Medulla oblongata (tissue), 1 donor: ENCODE measurements at regions not wholly inside any gene's neighbourhood (a gene's known extent, or its start where the extent isn't known, plus 50 kb on each side); places are given as distances from the start of the nearest gene placed in this dataset.
A peak's percentile ranks its signal among the peaks of the same experiment; 100 is the strongest.

Source experiments
- DNase-seq: peaks from one replicate; pipeline ENCODE4 v3.0.0-alpha.2; 2015; ENCODE audit errors: extremely low spot score

DNA sequence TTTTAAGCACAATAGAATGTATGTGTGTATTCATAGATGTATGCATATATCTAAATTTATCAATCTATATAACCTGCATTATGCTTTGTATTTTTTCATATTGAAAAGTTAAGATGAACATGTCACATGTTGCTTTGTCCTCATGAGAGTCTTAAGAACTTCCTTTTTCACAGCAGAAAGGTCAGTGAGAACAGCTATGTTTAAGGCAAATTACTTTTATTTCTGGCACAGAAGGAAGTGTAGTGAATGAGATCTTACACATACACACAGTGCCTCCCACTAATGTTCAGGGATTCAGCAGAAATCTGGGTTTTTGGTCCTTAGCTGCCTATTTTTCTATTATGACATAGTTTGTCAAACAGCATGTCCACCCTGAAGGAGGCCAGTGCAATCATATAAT is 134.8 kb downstream of the TMEM26 start:
- DNase-seq, result no peak

- DNase-seq, result no peak
Measured at GRCh38 chr10:61317706-61318105, 135.5 kb downstream of the TMEM26 start.

DNA sequence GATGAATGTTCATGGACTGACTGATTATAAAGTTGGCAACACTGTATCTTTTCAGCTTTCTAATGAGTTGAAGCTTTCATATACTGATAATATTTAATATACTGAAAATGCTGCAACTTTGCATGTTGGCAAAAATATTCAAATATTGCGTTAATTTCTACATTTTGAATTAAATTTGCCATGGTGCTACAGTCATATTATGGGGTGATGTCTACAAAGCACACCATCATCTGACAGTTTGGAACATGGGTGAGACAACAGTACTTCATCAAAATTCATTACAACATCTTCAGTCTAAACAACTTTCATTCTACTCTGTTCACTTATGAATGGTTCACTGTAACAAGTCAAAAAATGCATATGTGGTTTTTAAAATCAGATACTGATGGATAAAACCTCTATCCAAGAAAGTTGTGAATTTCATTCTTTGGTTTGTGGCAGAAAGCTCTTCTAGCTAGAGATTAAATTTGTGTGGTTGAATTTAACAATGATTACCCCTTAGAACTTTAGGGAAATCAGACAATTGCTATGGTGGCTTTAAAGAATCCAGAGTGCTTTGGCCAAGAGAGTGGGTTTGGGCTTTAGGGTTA is 136.4 kb downstream of the TMEM26 start:
- DNase-seq, result no peak

GRCh38 chr10:61314273-61314672 is 138.9 kb downstream of the TMEM26 start:
- DNase-seq, result no peak

DNA sequence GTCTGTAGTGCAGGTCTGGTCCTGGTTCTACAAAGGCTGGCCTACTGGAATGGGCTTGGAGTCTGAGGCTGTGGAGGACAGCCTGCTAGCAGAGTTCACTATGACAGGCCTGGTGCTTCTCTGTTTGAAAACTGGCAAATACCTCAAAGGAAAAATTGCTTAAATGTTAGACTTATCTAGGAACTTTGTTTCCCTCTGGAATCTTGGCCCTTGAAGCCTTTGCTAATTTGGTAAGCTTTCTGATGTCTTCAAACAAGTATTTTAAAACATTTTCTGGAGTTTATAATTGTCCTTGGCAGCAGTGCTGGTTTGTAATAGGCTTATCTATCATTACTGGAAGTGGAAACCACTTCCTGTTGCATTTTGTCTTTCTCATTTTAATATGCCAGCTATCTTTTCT is 139.7 kb downstream of the TMEM26 start:
- DNase-seq, result no peak

DNA sequence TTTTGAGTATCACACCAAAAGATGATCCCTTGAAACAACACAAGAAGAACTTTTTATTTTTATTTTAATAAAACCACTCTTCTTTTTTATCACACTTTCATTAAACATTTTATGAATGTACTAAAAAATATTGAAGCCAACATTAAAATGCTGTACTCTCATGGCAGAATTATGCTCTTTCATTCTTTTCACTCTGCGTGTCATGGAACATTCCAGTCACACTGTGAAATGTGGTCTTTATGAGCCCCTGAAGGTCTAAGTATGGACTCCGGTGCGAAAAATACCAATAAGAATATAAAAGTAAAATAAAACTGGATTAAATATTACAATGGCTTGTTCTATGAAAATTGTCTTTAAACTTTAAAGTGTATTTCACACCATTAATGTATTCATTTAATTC is 148.4 kb downstream of the TMEM26 start:
- no peak for DNase-seq

- no peak for DNase-seq
Measured at GRCh38 chr10:61302124-61302523, 151.1 kb downstream of the TMEM26 start.

GRCh38 chr10:61301575-61301974 is 151.6 kb downstream of the TMEM26 start:
- no peak for DNase-seq

GRCh38 chr10:61299841-61300240 is 153.3 kb downstream of the TMEM26 start:
- DNase-seq, result no peak

DNA sequence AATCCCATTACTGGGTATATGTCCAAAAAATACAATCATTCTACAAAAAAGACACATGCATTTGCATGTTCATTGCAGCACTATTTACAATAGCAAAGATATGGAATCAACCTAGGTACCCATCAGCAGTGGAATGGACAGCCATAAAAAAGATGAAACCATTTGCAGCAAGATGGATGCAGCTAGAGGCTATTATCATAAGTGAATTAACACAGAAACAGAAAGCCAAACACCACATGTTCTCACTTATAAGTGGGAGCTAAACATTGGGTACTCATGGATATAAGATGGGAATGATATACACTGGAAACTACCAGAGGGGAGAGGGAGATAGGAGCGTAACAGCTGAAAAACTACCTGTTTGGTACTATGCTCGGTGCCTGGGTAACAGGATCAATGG is 154.0 kb downstream of the TMEM26 start:
- no peak for DNase-seq

- DNase-seq, result no peak
Measured at GRCh38 chr10:61298194-61298593, 155.0 kb downstream of the TMEM26 start.

DNA sequence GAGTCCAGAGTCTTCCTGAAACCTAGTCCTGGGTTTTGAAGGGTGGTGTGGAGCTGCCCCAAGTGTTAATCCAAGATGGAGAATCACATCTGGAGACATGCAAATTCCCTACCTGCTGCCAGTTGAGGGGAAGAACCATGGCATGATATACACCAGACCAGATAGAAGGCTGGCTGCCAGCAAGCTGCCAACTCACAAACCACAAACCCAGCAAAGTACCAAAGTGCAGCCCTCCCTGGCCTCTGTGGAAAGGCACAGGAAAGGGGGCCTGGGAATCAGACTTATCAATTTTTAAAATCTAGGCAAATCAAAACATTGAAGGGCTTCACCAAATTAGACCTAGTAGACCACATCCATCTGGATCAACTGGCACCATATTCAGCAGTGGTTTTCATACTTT is 157.0 kb downstream of the TMEM26 start:
- no peak for DNase-seq

DNA sequence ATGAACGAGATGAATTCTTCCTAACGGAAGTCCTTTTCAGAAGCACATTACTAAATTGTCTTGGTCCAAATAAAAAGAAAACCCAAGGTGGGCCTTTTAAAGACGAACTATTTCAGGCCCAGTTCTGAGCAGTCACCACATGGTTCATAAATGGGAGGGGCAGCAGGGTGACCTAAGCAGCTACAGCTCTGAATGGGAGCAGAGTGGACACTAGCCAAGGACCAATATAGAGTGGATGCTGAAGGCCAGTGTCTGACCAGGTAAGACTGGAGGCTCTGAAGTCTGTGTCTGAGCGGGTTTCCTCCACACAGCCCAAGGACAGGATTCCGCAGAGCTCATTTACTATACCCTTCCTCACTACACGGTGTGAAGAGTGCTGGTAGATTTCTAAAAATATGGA is 159.1 kb downstream of the TMEM26 start:
- no peak for DNase-seq

DNA sequence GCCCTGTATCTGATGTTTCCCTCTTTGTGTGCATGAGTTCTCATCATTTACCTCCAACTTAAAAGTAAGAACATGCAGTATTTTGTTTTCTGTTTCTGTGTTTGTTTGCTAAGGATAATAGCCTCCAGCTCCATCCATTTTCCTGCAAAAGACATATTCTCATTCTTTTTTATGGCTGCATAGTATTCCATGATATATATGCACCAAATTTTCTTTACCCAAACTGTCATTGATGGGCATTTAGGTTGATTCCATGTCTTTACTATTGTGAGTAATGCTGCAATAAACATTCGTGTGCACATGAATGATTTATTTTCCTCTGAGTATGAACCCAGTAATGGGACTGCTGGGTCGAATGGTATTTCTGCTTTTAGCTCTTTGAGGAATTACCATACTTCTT is 163.4 kb downstream of the TMEM26 start:
- DNase-seq, result no peak

DNA sequence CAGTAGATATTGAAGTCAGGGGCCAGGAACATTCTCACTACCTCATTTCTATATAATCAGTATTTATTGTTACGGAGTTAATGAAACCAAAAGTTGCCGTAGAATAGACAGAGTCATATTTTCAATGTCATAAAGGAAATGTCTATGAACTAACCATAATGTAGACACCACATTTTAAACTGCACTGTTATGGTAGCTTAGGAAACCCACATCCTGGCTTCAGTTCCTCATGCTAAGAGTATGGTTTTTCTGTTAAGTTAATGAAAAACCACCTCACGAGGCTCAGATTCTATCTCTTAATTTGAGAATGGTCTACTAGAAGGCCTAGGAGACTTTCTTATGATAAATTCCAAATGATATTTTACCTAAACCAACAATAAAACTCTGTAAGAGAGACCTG is 166.5 kb downstream of the TMEM26 start:
- no peak for DNase-seq

- DNase-seq, result no peak
Measured at GRCh38 chr10:61285749-61286148, 167.4 kb downstream of the TMEM26 start.

- DNase-seq, result peak; percentile 87
Measured at GRCh38 chr10:61284222-61284890, 168.8 kb downstream of the TMEM26 start.

- no peak for DNase-seq
Measured at GRCh38 chr10:61283481-61284221, 169.5 kb downstream of the TMEM26 start.

DNA sequence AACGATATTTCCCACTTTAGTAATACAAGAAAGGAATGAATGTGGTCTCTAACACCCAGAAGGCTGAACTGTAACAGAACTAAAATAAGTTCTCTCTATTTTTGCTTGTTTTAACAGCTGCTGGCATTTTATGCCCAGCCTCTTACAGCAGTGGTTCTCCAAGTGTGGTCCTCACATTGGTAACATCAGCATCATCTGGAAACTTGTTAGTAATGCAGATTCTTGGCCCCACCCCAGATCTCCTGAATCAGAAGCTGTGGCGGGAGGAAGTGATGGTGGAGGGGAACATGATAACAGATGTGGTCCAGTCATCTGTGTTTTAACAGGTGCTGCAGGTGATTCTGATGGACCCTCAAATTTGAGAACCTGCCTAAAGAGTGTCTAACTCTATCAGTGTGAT is 170.1 kb downstream of the TMEM26 start:
- no peak for DNase-seq

DNA sequence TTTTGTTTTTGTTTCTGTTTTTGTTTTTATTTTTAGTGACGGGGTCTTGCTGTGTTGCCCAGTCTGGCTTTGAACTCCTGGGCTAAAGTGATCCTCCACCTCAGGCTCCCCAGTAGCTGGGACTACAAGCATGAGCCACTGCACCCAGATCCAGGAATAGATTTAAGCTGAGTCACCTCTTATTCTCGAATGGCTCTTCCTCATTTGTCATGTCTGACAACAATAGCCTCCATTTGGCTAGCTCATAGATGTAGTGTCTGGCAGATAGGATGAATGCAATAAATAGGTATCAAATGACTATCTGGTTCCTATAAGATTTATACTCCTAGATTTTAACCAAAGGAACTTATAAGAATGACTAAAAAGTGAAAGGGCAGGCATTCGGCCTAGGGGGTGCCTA is 172.9 kb downstream of the TMEM26 start:
- DNase-seq, result no peak

GRCh38 chr10:61279400-61279799 is 173.8 kb downstream of the TMEM26 start:
- no peak for DNase-seq

DNA sequence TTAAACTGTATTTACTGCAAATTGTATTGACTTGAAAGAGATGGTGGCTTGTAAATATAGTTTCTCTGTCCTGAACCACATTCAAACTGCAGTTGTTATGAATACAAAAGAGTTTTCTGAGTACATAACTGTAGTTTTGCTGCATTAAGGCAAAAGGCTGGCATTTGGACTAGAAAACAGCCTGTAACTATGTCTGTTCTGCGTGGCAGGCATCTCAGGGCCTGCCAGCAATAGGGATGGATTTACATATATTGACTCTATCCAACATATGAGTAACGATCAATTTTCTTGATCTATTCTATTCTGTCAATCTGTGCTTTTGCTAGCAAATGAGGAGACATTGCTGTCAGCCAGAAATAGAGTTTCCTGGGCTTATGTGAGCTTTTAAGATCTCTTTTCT is 174.6 kb downstream of the TMEM26 start:
- DNase-seq, result no peak

GRCh38 chr10:61272781-61273180 is 180.4 kb downstream of the TMEM26 start:
- DNase-seq, result no peak
